HG02610 (cell line): ENCODE measurements at regions not wholly inside any gene's neighbourhood (a gene's known extent, or its start where the extent isn't known, plus 50 kb on each side); places are given as distances from the start of the nearest gene placed in this dataset.

ENCODE experiments used
- ATAC-seq: cut with Tn5 transposase; IDR thresholded peaks from one replicate; pipeline ENCODE4 v1.9.1; 2021; ENCODE audit warnings: mild to moderate bottlenecking, moderate library complexity; ENCODE audit not compliant: unreplicated experiment

GRCh38 chr1:208628022-208628914, 384.1 kb upstream of the PLXNA2 start:
- no peak for ATAC-seq

DNA sequence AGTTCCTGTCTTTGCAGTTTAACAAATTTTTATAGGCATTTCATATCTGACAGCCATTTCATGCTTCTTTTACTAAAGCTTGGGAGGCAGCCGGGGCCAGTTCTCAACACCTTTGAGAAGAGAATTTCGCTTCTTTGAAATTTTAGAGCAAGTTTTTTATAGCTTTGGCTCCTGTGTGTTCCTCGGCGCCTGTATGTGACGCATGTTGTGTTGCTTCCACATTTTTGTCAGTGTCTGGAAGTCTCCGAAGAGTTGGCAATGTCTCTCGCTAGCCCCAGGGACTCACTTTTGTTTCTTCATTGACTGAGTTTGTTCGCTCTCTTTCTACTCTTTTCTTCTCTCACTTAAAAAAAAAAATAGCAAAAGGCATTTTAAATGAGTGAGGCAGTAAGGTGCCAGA, 386.9 kb upstream of the PLXNA2 start:
- no peak for ATAC-seq

DNA sequence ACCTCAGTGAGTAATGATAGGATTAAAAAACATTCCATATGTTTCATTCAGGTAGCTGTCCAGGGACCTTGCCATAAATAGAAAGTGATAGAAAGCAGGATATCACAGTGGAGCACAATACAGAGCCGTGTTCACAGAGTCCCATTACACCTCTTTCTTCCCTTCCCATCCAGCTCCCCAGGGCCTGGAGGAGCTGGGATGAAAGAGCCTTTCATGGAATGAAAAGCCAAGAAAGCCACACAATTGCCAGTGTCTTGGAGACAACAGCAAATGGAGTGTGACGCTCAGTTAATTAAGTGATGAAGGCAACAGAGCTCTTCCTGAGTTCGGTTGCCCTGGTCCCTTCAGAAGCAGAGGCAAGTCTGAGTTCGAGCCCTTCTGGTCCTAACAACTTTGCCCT, 387.3 kb upstream of the PLXNA2 start:
- ATAC-seq, result no peak

- no peak for ATAC-seq
Observed at GRCh38 chr1:208634346-208635140, 390.4 kb upstream of the PLXNA2 start.

DNA sequence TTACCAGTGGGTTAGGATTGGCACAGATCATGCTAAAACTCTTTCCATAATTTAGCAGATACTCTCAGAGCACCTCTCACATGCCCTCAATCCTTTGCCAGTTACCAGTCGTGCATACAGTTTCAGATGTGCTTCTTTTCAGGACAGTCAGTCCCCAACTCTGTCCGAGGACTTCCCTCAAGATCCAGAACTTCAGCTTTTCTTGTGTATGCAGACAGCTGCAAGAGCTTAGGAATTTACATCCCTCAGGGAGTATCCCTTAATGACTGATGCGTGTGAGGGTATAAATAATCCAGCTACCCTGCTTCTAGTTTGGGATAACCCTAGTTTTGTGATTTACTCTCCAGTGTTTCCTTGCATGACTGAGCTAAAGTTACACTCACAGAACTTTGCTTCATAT, 393.0 kb upstream of the PLXNA2 start:
- no peak for ATAC-seq

- ATAC-seq, result no peak
Observed at GRCh38 chr1:208639382-208639781, 395.2 kb upstream of the PLXNA2 start.

DNA sequence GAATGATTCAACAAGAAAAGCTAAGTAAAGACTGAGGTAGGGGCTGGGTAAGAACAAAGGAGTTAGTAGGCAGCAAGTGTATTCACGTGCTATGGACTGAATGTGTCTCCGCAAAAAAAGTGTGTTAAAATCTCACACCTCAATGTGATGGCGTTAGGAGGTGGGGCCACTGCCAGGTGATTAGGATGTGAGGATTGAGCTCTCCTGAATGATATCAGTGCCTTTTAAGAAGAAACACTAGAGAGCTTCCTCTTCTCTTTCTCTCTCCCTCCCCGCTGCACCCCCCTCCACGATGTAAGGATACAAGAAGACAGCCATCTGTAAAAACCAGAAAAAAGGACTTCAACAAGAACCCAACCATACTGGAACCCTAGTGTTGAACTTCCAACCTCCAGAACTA, 396.1 kb upstream of the PLXNA2 start:
- no peak for ATAC-seq

DNA sequence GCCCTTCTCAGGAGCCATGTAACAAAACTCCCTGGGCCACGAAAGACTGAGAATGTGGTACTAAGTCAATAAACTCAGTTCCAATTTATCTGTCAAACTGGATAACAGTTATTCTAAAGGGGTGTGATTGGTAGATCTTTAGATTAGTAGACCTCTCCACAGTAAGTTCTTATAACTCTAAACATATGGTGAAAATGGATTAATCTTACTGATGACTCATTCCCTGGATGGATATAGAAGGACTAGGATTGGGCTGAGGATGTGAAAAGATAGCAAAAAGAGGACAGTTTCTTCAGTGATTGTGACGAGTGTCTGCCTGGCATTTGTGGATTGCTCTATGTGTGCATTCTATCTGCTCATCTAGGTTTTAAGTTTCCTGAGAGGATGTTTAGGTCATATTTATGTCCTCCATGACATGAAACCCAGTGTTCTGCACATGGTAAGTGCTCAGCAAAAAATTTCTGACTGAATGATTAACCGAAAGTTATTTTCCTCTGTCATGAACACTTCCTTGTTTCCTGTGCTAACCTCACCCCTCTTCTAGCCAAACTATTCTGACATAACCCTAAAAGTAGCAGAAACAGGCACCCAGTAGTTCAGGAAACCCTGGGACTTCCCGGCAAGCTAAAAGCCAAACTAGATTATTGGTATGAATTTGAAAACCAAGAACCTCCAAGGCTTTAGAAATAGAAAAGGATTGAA, 397.5 kb upstream of the PLXNA2 start:
- peak; percentile 74 for ATAC-seq

GRCh38 chr1:208643005-208643597, 398.9 kb upstream of the PLXNA2 start:
- no peak for ATAC-seq

DNA sequence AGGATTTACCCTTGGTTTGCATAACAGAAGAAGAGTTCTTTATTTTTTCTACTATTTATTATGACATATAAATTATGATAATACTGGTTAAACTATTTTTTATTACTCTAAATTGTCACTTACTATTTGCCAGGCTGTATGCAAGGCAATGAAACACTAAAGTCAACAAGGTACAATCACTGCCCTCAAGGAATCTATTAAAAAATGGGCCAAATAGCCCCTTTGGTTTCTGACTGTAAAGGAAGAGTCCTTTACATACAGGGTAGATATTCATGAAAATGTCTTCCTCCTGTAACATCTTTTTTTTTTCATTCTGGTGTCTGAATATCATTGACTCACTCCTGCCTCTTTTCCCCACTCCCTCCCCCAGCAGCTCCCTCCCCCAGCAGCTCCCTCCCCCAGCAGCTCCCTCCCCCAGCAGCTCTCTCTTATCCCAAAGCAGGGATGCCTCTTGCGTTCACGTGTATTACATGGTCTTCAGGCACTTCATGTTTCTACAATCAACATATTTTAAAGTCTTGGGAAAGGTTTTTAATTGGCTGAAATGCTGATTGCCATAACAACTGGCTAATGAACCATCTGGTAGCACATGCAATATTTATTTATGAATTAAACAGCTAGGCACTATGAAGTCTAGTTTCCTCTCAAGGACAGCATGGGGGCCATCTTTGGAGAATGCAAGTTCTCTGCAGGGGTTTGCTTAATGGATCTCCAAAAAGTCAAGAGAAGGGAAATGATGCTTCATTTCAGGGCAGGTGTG, 400.4 kb upstream of the PLXNA2 start:
- ATAC-seq, result no peak

DNA sequence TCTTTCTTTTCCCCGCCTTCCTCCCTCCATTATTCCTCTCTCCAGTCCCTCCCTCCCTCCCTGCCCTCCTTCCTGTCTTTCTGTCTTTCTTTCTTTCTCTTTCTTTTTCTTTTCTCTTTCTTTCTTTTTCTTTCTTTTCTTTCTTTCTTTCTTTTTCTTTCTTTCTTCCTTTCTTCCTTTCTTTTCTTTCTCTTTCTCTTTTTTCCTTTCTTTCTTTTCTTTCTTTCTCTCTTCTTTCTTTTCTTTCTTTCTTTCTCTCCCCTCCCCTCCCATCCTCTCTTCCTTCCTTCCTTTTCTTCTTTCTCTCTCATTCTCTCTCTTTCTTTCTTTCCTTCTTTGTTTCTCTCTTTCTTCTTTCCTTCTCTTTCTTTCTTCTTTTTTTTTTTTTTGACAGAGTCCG, 402.2 kb upstream of the PLXNA2 start:
- no peak for ATAC-seq

- no peak for ATAC-seq
Observed at GRCh38 chr1:208648146-208648545, 404.0 kb upstream of the PLXNA2 start.

DNA sequence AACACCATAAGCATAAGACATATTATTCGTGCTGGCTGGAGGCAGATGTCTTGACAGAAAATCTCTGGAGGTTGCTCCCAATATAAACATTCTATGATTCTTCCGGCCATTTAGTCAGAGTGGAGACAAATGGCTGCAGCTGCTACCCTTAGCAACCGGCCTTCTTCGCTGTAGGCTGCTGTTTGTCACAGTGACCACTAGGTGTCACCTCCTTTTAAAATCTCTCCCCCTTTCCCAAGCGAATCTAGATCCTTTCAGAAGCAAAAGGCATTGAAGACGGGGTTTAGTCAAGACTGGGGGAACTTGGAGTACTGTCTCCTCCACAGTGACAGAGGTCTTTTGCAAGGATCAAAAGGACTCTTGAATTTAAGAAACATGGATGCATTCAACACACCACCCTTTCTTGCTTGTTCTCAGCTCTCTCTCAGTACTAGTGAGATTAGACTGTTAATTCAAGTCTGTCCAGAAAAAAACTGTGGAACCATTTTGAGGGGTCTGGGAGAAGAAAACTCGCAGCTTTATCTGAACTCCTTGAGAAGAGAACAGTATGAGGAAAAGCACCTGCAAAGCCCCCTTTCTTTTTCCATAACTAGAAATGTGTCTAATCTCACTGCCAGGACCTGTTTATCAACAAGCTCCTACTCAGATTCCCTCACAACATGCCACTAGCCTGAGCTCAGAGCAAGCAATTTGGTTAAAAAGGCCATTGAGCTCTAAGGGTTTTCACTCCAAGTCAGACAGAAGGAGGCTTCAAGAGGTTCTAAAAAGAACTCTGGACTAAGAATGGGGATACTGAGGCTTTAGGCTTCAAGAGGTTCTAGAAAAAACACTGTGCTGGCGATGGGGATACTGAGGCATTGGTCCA, 408.3 kb upstream of the PLXNA2 start:
- ATAC-seq, result peak; percentile 87

DNA sequence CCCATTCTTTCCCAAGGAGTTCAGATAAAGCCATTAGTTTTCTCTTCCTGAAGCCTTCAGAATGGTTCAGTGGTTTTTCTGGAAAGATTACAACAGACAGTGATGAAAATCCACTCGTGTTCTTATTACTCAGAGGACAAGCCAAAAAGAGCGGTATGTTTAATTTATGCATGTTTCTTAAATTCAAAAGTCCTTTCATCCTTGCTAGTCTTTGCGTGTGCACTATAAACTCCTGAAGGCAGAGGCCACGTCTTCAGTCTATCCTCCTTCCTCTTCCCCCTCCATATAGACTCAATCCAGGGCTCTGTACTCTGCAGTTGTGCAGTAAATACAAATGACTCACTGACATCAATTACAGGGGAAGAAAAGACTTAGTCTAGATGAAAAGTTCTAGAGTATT, 409.2 kb upstream of the PLXNA2 start:
- no peak for ATAC-seq

DNA sequence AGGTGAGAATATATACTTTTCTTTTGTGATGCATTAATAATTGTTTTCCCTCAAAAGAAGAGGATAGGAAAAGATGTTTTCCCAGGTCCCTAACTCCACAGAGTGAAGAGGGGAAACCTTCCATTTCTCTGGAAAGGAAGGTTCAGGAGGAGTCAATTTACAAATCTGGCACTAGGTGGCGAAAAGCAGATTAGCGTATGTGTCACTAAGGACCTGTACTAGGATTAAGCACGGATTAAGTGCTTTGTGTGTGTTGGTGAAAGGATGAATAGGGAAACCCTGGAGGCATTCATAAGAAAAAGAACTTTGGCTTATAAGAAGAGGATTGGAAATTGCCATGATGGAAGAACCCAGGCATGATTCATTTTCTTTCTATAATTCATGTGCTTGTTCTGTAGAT, 410.1 kb upstream of the PLXNA2 start:
- no peak for ATAC-seq

- ATAC-seq, result no peak
Observed at GRCh38 chr1:208665936-208666335, 421.8 kb upstream of the PLXNA2 start.

- ATAC-seq, result no peak
Observed at GRCh38 chr1:208668991-208669390, 424.8 kb upstream of the PLXNA2 start.

DNA sequence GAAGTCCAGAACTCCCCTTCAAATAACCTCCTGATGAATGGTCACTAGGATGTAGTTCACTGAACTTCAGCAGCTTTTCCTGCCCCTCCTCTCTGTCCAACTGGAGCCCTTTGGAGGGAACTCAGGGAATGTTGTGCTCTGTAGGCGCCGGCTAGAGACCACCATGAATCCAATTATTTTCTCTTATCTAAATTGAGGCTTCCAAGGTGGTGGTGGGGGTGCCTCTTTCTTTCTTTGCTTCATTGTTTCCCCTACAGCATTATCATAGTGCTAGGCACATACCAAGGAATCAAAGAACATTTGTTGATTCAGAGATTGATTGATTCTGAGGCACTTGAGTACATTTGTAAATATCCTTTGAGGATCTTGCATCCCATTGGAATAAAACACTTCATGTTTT, 426.6 kb upstream of the PLXNA2 start:
- no peak for ATAC-seq

GRCh38 chr1:208681878-208682663, 437.9 kb upstream of the PLXNA2 start:
- ATAC-seq, result no peak
